ENCODE measurements at regions not wholly inside any gene's neighbourhood (a gene's known extent, or its start where the extent isn't known, plus 50 kb on each side); places are given as distances from the start of the nearest gene placed in this dataset.

- Histone ChIP-seq H3F3A (ENCODE audit: insufficient read depth, low read length) (no peaks in the 10 kb centered on the region), H3K27me3 (replicated peaks; ENCODE audit: insufficient read depth, low read length) (no peaks in the 10 kb centered on the region), H3K4me1 (ENCODE audit: low read length) (no peaks in the 10 kb centered on the region), H3K9ac (ENCODE audit: low read length) (no peak overlapping the region), H4K20me1 (ENCODE audit: insufficient read depth, low read length) (no peaks in the 10 kb centered on the region), H2AFZ (ENCODE audit: low read length) (no peak overlapping the region), H3K27ac (ENCODE audit: low read length) (no peak overlapping the region), H3K4me2 (ENCODE audit: low read depth, low read length) (no peak overlapping the region), H3K79me2 (ENCODE audit: low read length) (no peaks in the 10 kb centered on the region), H3K4me3 (ENCODE audit: low read length) (no peak overlapping the region), H3K9me2 (replicated peaks; ENCODE audit: insufficient read depth, low read length) (no peaks in the 10 kb centered on the region), H3K9me3 (replicated peaks; ENCODE audit: insufficient read depth, low read length) (no peaks in the 10 kb centered on the region), H3K36me3 (replicated peaks; ENCODE audit: insufficient read depth, low read length) (no peaks in the 10 kb centered on the region)
- no peak for DNase-seq
- TF ChIP-seq CTCF (IDR thresholded peaks at IDR 0.05; ENCODE audit: low read length) (no peak), EZH2 (optimal IDR thresholded peaks at IDR 0.05; ENCODE audit: low read depth, low read length) (no peak), EZH2phosphoT487 (IDR thresholded peaks at IDR 0.05; ENCODE audit: low read length) (no peak)
These were observed 62.8 kb upstream of the DIAPH2 start for GRCh38 chrX:96621811-96622210.

All from MM.1S (cell line).